Eye (tissue), 1 donor: ENCODE measurements at regions not wholly inside any gene's neighbourhood (a gene's known extent, or its start where the extent isn't known, plus 50 kb on each side); places are given as distances from the start of the nearest gene placed in this dataset.

Source experiments
- DNase-seq: peaks from one replicate; pipeline ENCODE4 v3.0.0-alpha.2; 2015

GRCh38 chr14:71726580-71727021, 205.6 kb upstream of the RGS6 start:
- peak; percentile 77 for DNase-seq

- no peak for DNase-seq
Observed at GRCh38 chr14:71728386-71728785, 203.8 kb upstream of the RGS6 start.

GRCh38 chr14:71729596-71729995, 202.6 kb upstream of the RGS6 start:
- DNase-seq: no peak

GRCh38 chr14:71730471-71730870, 201.8 kb upstream of the RGS6 start:
- no peak for DNase-seq

GRCh38 chr14:71731096-71731495, 201.1 kb upstream of the RGS6 start:
- DNase-seq: no peak

GRCh38 chr14:71733210-71733883, 198.9 kb upstream of the RGS6 start:
- no peak for DNase-seq

- no peak for DNase-seq
Observed at GRCh38 chr14:71734076-71734475, 198.2 kb upstream of the RGS6 start.

GRCh38 chr14:71734885-71735284, 197.3 kb upstream of the RGS6 start:
- no peak for DNase-seq

- DNase-seq: no peak
Observed at GRCh38 chr14:71737760-71738159, 194.5 kb upstream of the RGS6 start.

- no peak for DNase-seq
Observed at GRCh38 chr14:71739273-71739990, 192.8 kb upstream of the RGS6 start.

GRCh38 chr14:71741241-71741640, 191.0 kb upstream of the RGS6 start:
- no peak for DNase-seq

GRCh38 chr14:71742485-71742884, 189.7 kb upstream of the RGS6 start:
- no peak for DNase-seq

GRCh38 chr14:71745072-71745471, 187.2 kb upstream of the RGS6 start:
- DNase-seq: no peak

GRCh38 chr14:71748196-71748595, 184.0 kb upstream of the RGS6 start:
- no peak for DNase-seq

GRCh38 chr14:71749613-71750238, 182.5 kb upstream of the RGS6 start:
- DNase-seq: no peak

- no peak for DNase-seq
Observed at GRCh38 chr14:71751264-71751663, 181.0 kb upstream of the RGS6 start.

- no peak for DNase-seq
Observed at GRCh38 chr14:71752111-71752738, 180.0 kb upstream of the RGS6 start.

- peak; percentile 96 for DNase-seq
Observed at GRCh38 chr14:71753126-71753830, 179.0 kb upstream of the RGS6 start.

- no peak for DNase-seq
Observed at GRCh38 chr14:71753976-71754375, 178.3 kb upstream of the RGS6 start.

- peak; percentile 49 for DNase-seq
Observed at GRCh38 chr14:71754422-71755095, 177.7 kb upstream of the RGS6 start.

GRCh38 chr14:71758229-71758951, 173.8 kb upstream of the RGS6 start:
- no peak for DNase-seq

- DNase-seq: no peak
Observed at GRCh38 chr14:71762575-71762974, 169.7 kb upstream of the RGS6 start.
